NCI-H446 (cell line): ENCODE measurements at regions not wholly inside any gene's neighbourhood (a gene's known extent, or its start where the extent isn't known, plus 50 kb on each side); places are given as distances from the start of the nearest gene placed in this dataset.

ENCODE experiments used
- DNase-seq, 2 experiments: peaks; one replicate each; lab custom pipeline; 2025; lab: John Stamatoyannopoulos, UW

- peak in 1 of 2 experiments; percentile 49 for DNase-seq
Observed at GRCh38 chr4:121519236-121519838, 138.5 kb upstream of the QRFPR start.

GRCh38 chr4:121517241-121517640 lies 136.4 kb upstream of the QRFPR start:
- no peak for DNase-seq

GRCh38 chr4:121514443-121514842 lies 133.6 kb upstream of the QRFPR start:
- no peak for DNase-seq

GRCh38 chr4:121510341-121510874 lies 129.6 kb upstream of the QRFPR start:
- DNase-seq: no peak

- no peak for DNase-seq
Observed at GRCh38 chr4:121485190-121485804, 104.5 kb upstream of the QRFPR start.

GRCh38 chr4:121484633-121485032 lies 103.8 kb upstream of the QRFPR start:
- peak in 1 of 2 experiments; percentile 42 for DNase-seq

- no peak for DNase-seq
Observed at GRCh38 chr4:121479808-121480207, 99.0 kb upstream of the QRFPR start.

- no peak for DNase-seq
Observed at GRCh38 chr4:121477480-121477879, 96.7 kb upstream of the QRFPR start.

- no peak for DNase-seq
Observed at GRCh38 chr4:121477079-121477478, 96.3 kb upstream of the QRFPR start.

GRCh38 chr4:121472937-121473721 lies 92.3 kb upstream of the QRFPR start:
- DNase-seq: no peak

- DNase-seq: no peak
Observed at GRCh38 chr4:121464854-121465253, 84.0 kb upstream of the QRFPR start.

- peak; percentile 30 to 76 for DNase-seq
Observed at GRCh38 chr4:121462660-121463261, 81.9 kb upstream of the QRFPR start.

GRCh38 chr4:121459026-121459425 lies 78.2 kb upstream of the QRFPR start:
- no peak for DNase-seq

- DNase-seq: peak; percentile 52 to 65
Observed at GRCh38 chr4:121457278-121457875, 76.6 kb upstream of the QRFPR start.

- DNase-seq: no peak
Observed at GRCh38 chr4:121455285-121455684, 74.5 kb upstream of the QRFPR start.

GRCh38 chr4:121454251-121454979 lies 73.6 kb upstream of the QRFPR start:
- DNase-seq: no peak

GRCh38 chr4:121451310-121451709 lies 70.5 kb upstream of the QRFPR start:
- DNase-seq: no peak

- DNase-seq: no peak
Observed at GRCh38 chr4:121449416-121449815, 68.6 kb upstream of the QRFPR start.

- DNase-seq: no peak
Observed at GRCh38 chr4:121448231-121448630, 67.4 kb upstream of the QRFPR start.

GRCh38 chr4:121439669-121440068 lies 58.9 kb upstream of the QRFPR start:
- DNase-seq: no peak
